Thyroid gland (tissue), 4 donors: ENCODE measurements at regions not wholly inside any gene's neighbourhood (a gene's known extent, or its start where the extent isn't known, plus 50 kb on each side); places are given as distances from the start of the nearest gene placed in this dataset.

ENCODE experiments used
- POLR2A ChIP-seq, 2 donors: fragments of 450-650 bp; IDR thresholded peaks; one replicate each; pipeline ENCODE4 v1.6.1; 2017; ENCODE audit warnings: antibody characterized with exemption in 2 of 2, mild to moderate bottlenecking in 2 of 2, moderate library complexity in 1 of 2
- TF ChIP-seq, protein P1 (sequence below), 6 experiments: fragments of 200-600 bp in 3 of 6; fragments of 450-650 bp in 3 of 6; sonication (generic) in 3 of 6; IDR thresholded peaks; one replicate each; pipeline ENCODE4 v1.5.1; 2016 to 2019; ENCODE audit warnings: antibody characterized with exemption in 6 of 6, mild to moderate bottlenecking in 2 of 6, inconsistent platforms in 1 of 6, moderate library complexity in 1 of 6

DNA sequence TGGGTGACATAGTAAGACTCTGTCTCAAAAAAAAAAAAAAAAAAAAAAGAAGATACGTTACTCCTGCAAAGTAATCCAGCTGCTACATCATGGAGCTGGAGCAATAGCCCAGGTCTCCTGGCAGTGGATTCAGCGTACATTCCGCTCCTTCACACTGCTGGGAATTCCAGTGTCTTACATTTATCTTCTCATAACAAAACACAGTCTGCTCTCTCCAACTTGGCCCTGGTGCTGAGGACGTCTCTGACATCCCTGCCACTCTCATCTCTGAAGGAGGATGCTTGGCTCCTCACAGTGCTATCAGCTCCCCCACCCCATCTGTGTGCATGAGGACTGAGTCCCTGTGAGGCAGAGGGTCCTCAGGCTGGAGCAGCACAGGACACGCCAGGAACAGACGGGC, 529.8 kb downstream of the CD83 start:
- TF ChIP-seq, protein P1, sequence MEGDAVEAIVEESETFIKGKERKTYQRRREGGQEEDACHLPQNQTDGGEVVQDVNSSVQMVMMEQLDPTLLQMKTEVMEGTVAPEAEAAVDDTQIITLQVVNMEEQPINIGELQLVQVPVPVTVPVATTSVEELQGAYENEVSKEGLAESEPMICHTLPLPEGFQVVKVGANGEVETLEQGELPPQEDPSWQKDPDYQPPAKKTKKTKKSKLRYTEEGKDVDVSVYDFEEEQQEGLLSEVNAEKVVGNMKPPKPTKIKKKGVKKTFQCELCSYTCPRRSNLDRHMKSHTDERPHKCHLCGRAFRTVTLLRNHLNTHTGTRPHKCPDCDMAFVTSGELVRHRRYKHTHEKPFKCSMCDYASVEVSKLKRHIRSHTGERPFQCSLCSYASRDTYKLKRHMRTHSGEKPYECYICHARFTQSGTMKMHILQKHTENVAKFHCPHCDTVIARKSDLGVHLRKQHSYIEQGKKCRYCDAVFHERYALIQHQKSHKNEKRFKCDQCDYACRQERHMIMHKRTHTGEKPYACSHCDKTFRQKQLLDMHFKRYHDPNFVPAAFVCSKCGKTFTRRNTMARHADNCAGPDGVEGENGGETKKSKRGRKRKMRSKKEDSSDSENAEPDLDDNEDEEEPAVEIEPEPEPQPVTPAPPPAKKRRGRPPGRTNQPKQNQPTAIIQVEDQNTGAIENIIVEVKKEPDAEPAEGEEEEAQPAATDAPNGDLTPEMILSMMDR (IDR thresholded peaks at IDR 0.05), result no peak
- no peak for TF ChIP-seq POLR2A (IDR thresholded peaks at IDR 0.05)
